SIG-M5 treated with dmso at 0.1 percent for 504 hours (cell line): ENCODE measurements at regions not wholly inside any gene's neighbourhood (a gene's known extent, or its start where the extent isn't known, plus 50 kb on each side); places are given as distances from the start of the nearest gene placed in this dataset.

ENCODE experiments used
- DNase-seq: peaks from one replicate; lab custom pipeline; 2025; ENCODE audit not compliant: unreplicated experiment; lab: John Stamatoyannopoulos, UW

GRCh38 chr2:8054070-8054469, 627.8 kb upstream of the ID2 start:
- DNase-seq: no peak

- peak; percentile 63 for DNase-seq
These were observed 623.2 kb upstream of the ID2 start for GRCh38 chr2:8058652-8059051.

DNA sequence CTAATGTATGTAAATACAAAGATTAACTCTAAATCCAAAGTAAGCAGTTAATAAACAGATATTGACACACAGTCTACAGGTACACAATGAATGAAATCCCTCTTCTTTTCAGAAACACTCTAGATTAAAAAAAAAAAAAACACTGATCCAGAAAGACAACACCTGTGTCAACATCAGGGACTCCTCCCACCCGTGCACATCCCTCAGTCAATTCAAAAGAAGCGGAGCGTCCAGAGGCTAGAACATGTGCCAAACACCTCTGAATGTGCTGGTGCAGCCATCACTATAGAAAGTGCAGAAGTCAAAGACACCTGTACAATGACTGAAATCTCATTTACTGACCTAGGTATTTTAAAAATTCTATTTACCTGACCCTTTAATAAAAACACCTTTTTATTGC, 622.6 kb upstream of the ID2 start:
- no peak for DNase-seq

DNA sequence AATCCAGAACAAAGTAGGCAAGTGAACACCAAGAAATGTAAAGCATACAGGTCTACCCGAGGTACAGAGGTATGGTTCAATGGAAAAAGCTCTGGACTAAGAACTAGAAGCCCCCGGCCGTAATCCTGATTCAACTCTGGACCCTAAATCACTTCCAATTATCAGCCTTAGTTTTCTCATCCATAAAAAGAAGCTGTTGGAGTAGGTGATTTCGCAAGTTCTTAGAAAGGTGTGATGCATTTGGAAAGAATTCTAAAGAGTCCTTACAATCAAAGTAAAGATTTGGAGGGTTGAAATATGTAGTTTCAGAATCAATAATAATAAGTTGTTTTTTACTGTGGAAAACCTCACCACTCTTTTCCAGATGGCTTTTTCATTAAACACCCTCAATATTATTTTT, 622.1 kb upstream of the ID2 start:
- DNase-seq: no peak

GRCh38 chr2:8061219-8061618, 620.6 kb upstream of the ID2 start:
- DNase-seq: no peak

DNA sequence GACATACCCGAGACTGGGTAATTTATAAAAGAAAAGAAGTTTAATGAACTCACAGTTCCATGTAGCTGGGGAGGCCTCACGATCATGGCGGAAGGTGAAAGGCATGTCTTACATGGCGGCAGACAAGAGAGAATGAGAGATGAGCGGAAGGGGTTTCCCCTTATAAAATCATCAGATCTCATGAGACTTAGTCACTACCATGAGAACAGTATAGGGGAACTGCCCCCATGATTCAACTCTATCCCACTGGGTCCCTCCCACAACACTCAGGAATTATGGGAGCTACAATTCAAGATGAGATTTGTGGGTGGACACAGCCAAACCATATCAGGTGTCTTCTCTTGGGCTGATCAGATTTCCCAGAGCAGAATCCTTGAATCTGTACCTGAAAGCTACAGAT, 617.3 kb upstream of the ID2 start:
- no peak for DNase-seq

DNA sequence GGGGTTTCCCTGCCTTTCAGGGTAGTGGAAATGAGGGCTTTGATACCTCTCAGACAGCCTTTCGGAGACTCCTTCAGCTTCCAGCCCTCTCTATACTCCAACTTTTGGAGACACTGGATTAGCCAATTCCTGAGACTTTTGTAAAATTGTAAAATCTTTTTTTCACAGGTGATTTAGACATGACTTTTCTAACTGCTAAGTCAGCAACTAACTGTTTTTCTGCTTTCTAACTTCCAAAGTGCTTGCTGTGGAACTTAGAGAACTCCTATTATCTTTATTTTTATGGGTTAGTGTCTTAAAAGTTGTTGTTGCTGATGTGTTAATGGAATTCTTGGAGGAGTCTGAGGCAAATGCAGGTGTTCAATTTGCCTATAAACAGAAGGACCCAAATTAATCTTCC, 616.7 kb upstream of the ID2 start:
- DNase-seq: no peak

GRCh38 chr2:8067784-8068336, 614.0 kb upstream of the ID2 start:
- no peak for DNase-seq

GRCh38 chr2:8072907-8073306, 608.9 kb upstream of the ID2 start:
- DNase-seq: no peak

DNA sequence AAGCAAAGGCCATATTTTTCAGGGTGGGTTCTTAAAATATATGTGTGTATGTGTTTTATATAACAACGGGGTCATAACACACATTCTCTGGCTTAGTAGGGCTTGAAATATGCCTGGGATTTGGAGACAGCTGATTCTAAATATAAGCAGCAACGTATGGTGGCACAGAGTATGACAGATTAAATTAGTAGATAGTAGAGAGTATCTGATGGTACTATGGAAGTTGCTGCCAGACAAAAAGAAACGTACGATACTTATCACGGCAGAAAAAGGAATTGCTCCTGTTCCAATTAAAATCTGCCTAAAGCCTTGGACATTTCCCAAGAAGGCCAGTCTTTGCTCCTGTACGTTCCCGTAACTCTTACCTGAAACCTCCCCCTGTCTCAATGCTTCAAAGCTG, 607.9 kb upstream of the ID2 start:
- no peak for DNase-seq

DNA sequence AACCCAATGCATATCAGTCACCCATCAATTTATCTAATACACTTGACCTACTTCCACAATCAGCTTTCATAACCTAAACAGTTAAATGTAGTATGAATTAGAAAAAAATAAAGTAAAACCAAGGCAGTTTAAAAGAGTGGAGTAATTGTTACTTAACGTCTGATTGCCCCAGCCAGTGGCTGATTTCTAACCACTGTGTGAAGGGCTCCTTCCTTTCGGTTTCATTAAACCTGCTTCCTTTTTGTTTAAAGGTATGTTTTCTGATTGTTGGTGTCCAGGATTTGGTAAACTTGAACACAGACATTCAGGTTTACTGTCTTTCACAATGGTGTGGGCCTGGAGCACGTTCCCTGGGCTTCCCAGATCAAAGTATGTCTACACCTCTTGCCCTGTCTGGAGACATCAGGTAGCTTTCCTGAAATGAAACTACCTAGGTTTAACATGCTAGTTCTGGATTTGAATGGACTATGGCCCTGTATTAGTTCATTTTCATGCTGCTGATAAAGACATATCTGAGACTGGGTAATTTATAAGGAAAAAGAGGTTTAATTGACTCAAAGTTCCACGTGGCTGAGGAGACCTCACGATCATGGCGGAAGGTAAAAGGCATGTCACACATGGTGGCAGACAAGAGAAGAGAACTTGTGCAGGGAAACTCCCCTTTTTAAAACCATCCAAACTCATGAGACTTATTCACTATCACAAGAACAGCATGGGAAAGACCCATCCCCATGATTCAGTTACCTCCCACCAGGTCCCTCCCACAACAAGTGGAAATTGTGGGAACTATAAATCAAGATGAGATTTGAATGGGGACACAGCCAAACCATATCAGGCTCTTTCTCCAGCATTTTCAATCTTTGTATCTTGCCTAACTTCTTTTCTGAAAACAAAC, 605.2 kb upstream of the ID2 start:
- DNase-seq: no peak

DNA sequence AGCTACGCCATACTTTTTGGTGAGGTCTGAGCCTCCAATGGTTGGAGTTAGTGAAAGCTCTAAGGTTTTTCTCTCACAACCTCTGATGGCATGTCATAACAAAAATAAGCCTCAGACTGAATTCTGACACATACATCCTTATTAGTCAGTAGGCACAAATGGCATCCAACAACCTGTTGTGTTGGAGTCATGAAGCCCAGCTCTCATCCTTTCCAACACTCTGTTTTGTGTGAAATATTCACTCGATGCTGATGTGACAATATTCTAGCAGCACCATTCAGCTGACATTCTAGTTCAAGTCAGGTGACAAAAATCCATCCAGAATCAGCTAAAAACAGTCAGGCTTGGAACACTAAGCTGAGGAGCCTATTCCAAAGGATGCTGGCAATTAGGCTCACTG, 603.2 kb upstream of the ID2 start:
- DNase-seq: no peak

DNA sequence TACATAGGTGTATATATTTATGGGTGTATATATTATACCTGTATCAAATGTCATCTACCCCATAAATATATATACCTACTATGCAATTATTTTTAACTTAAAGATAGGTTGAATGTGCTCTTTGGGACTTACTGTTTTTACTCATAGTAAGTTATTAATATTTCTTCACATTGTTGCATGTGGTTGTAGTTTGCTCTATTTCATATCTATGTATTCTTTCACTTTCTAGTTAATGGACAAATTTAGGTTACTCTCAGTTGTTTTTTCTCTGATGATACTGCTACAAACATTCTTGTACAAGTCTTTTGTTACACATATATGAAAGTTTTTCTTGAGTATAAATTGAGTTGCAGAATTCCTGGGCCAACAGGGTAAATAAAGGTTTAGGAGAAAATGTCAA, 601.8 kb upstream of the ID2 start:
- DNase-seq: no peak

- DNase-seq: no peak
These were observed 600.7 kb upstream of the ID2 start for GRCh38 chr2:8081130-8081529.

GRCh38 chr2:8082840-8083239, 599.0 kb upstream of the ID2 start:
- no peak for DNase-seq

DNA sequence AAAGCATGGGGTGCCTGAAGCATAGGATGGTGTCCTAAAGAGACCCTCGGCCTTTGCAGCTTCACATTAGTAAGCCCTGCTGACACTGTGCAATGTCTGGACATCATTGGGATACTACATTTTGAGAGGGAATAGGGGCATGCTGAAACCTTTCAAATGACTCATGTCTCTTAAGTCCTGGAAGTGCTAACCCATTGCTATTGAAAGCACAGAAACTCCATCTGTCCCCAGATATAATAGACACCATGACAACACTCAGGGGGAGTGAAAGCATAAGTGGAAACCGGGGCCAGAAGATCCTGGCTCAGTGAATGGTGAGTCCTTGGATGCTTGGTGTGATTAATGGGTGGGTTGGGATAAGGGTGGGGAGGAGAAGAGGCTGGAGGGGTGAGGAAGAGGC, 595.5 kb upstream of the ID2 start:
- DNase-seq: no peak

DNA sequence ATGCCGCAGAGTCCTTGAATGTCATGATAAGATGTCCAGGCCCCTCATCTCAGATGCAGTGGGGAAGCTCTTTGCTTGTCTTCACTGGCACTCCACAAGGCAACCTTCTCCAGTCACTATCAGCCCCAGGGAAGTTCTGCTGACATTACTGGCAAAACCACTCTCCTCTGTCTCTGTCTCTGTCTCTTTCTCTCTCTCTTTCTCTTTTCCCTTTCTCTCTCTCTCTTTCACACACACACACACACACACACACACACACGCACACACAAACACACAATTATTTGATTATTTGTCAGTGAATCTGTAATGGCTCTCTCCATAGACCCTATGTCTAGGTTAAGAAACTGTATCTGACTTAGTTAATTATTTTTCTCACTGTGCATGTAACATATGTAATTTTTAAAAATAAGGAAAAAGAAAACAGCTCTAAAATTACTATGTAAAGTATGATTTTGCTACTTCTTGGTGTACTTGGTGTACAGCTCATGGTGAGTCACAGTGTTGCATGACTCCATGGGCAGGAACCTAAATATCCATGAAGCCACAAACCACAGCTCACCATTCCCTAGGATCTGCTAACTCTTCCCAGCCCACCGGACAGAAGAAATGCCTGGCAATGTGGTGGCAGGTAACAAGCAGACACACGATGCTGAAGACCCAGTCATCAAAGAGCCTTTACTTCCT, 594.9 kb upstream of the ID2 start:
- DNase-seq: no peak

- DNase-seq: no peak
These were observed 594.4 kb upstream of the ID2 start for GRCh38 chr2:8087480-8087840.

DNA sequence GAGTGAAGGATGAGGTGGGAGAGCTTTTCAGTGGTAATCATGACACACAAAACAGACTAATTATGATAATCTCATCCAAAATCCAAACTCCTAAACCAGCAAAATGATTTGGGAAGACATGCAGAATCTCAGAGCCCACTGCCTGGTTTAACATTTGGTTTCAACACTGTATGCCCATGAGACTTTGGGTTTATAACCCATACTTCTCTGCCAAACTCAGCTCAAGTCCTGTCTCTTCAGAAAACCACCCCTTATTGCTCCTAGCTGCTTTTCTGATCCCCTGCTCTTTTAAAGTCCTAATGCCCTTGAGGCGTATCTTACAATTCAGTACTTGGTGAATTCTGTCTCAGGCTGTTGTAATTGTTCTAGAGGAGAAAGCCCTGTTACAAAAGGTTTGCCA, 593.0 kb upstream of the ID2 start:
- DNase-seq: no peak

GRCh38 chr2:8089596-8089995, 592.3 kb upstream of the ID2 start:
- no peak for DNase-seq

DNA sequence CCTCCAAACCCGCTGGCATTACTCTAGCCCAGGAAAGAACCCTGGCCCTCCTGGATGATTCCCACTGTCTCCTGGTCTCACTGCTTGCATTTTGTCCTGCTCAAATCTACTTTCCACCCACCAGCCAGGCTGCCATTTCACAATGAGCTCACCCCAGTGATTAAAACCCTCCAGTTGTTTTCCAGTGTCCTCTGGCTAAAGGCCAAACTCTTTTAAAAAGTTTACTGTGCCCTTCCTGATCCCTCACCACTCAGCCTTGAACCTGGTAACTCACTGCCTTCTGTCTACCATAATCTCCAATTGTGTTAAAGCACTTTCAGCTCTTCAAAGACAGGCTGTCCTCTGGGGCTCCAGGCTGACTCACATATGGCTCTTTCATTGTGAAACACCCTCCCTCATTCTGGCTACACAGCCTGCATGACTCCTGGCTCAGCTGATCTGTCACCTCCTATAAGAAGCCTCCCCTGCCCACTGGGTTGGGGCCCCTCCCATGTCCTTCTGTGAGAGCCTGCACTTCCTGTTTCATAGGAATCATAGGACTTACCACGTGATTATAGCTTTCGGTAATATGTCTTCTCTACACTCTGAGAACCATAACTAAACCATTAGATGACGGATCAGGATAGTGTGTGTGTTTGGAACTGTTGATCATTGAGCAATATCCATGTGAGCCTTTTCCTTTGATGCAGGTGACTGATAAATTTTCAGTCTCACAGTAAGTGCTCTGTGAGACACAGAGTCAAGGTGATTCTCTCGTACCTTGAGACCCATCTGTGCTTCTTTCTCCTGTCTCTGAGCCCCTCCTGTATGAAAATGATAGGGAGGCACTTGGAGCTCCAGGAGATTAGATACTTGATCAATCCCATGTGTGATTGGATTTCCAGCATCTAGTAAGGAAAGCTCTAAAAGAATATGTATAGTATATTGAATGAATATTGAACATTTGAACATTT, 590.8 kb upstream of the ID2 start:
- DNase-seq: peak; percentile 47
